BLaER1 (cell line): ENCODE measurements at regions not wholly inside any gene's neighbourhood (a gene's known extent, or its start where the extent isn't known, plus 50 kb on each side); places are given as distances from the start of the nearest gene placed in this dataset.
"Not testable (repeated sequence)": the region's sequence is repeated elsewhere in the genome, so short reads cannot be mapped to it uniquely, and the experiment has no call there.

Experiments used
- H3K27ac ChIP-seq: shearing (Covaris generic); formaldehyde crosslinking; 2 replicates; pipeline ENCODE4 v1.8.1; 2022
- H3K27me3 ChIP-seq: shearing (Covaris generic); formaldehyde crosslinking; 2 replicates; pipeline ENCODE4 v1.8.1; 2022
- H3K36me3 ChIP-seq: shearing (Covaris generic); formaldehyde crosslinking; 2 replicates; pipeline ENCODE4 v1.8.1; 2022
- H3K4me1 ChIP-seq: shearing (Covaris generic); formaldehyde crosslinking; 2 replicates; pipeline ENCODE4 v1.8.1; 2022
- H3K4me2 ChIP-seq: shearing (Covaris generic); formaldehyde crosslinking; 2 replicates; pipeline ENCODE4 v1.8.1; 2022
- H3K4me3 ChIP-seq: shearing (Covaris generic); formaldehyde crosslinking; 2 replicates; pipeline ENCODE4 v1.8.1; 2022
- H3K9ac ChIP-seq: shearing (Covaris generic); formaldehyde crosslinking; 2 replicates; pipeline ENCODE4 v1.8.1; 2022
- H3K9me3 ChIP-seq: shearing (Covaris generic); formaldehyde crosslinking; 2 replicates; pipeline ENCODE4 v1.8.1; 2022
- H4K20me1 ChIP-seq: shearing (Covaris generic); formaldehyde crosslinking; 2 replicates; pipeline ENCODE4 v1.8.1; 2022
- Cebpa-rat ChIP-seq: shearing (Covaris generic); IDR thresholded peaks from 2 replicates; pipeline ENCODE4 v1.8.1; 2022

GRCh38 chr3:10725067-10725466, 91.0 kb upstream of the SLC6A11 start:
- no peak overlapping the region for H3K4me2 ChIP-seq
- no peaks in the 10 kb centered on the region for H4K20me1 ChIP-seq
- no peaks in the 10 kb centered on the region for H3K36me3 ChIP-seq
- H3K27me3 ChIP-seq: no peaks in the 10 kb centered on the region
- TF ChIP-seq Cebpa-rat: no peak
- H3K9me3 ChIP-seq: no peaks in the 10 kb centered on the region
- no peak overlapping the region for H3K9ac ChIP-seq
- H3K27ac ChIP-seq: no peak overlapping the region
- no peak overlapping the region for H3K4me3 ChIP-seq
- H3K4me1 ChIP-seq: peaks cover 13% of the 10 kb centered on the region

GRCh38 chr3:10725846-10726245, 90.2 kb upstream of the SLC6A11 start:
- TF ChIP-seq Cebpa-rat: no peak
- Histone ChIP-seq H3K9ac (no peak overlapping the region), H3K9me3 (no peaks in the 10 kb centered on the region), H3K27me3 (no peaks in the 10 kb centered on the region), H3K27ac (no peak overlapping the region), H4K20me1 (no peaks in the 10 kb centered on the region), H3K4me2 (no peak overlapping the region), H3K36me3 (no peaks in the 10 kb centered on the region), H3K4me1 (peaks cover 13% of the 10 kb centered on the region), H3K4me3 (no peak overlapping the region)

- Histone ChIP-seq H3K9ac (no peak overlapping the region), H3K9me3 (no peaks in the 10 kb centered on the region), H3K4me1 (peaks cover 13% of the 10 kb centered on the region), H3K36me3 (no peaks in the 10 kb centered on the region), H3K4me3 (no peak overlapping the region), H3K27me3 (no peaks in the 10 kb centered on the region), H3K4me2 (no peak overlapping the region), H3K27ac (no peak overlapping the region), H4K20me1 (no peaks in the 10 kb centered on the region)
- TF ChIP-seq Cebpa-rat: no peak
Observed at GRCh38 chr3:10726787-10727186, 89.2 kb upstream of the SLC6A11 start.

- Histone ChIP-seq H3K4me1 (no peaks in the 10 kb centered on the region), H3K9me3 (peaks cover 20% of the 10 kb centered on the region), H3K27me3 (no peaks in the 10 kb centered on the region), H3K4me2 (no peak overlapping the region), H3K36me3 (no peaks in the 10 kb centered on the region), H3K4me3 (no peak overlapping the region), H3K9ac (no peak overlapping the region), H4K20me1 (no peaks in the 10 kb centered on the region), H3K27ac (no peak overlapping the region)
- no peak for TF ChIP-seq Cebpa-rat
Observed at GRCh38 chr3:10729439-10729838, 86.6 kb upstream of the SLC6A11 start.

GRCh38 chr3:10732292-10732691, 83.7 kb upstream of the SLC6A11 start:
- Histone ChIP-seq H3K36me3 (no peaks in the 10 kb centered on the region), H3K9ac (no peak overlapping the region), H3K27me3 (no peaks in the 10 kb centered on the region), H3K9me3 (peaks cover 20% of the 10 kb centered on the region), H3K4me3 (no peak overlapping the region), H4K20me1 (no peaks in the 10 kb centered on the region), H3K4me2 (no peak overlapping the region), H3K27ac (no peak overlapping the region), H3K4me1 (no peaks in the 10 kb centered on the region)
- TF ChIP-seq Cebpa-rat: no peak

- H3K9me3 ChIP-seq: peaks cover 20% of the 10 kb centered on the region
- no peaks in the 10 kb centered on the region for H4K20me1 ChIP-seq
- H3K4me3 ChIP-seq: no peak overlapping the region
- no peak overlapping the region for H3K27ac ChIP-seq
- H3K36me3 ChIP-seq: no peaks in the 10 kb centered on the region
- no peak for TF ChIP-seq Cebpa-rat
- no peak overlapping the region for H3K9ac ChIP-seq
- no peaks in the 10 kb centered on the region for H3K27me3 ChIP-seq
- H3K4me1 ChIP-seq: peaks cover 3% of the 10 kb centered on the region
- H3K4me2 ChIP-seq: no peak overlapping the region
Observed at GRCh38 chr3:10733297-10733696, 82.7 kb upstream of the SLC6A11 start.

- not testable (repeated sequence) for H3K27ac ChIP-seq, H3K9ac ChIP-seq, H3K27me3 ChIP-seq
Observed at GRCh38 chr3:10736444-10736843, 79.6 kb upstream of the SLC6A11 start.

GRCh38 chr3:10737785-10738184, 78.2 kb upstream of the SLC6A11 start:
- peaks cover 34% of the 10 kb centered on the region for H3K4me1 ChIP-seq
- peaks cover 14% of the 10 kb centered on the region for H3K9me3 ChIP-seq
- H3K27ac ChIP-seq: no peak overlapping the region
- H3K4me3 ChIP-seq: no peak overlapping the region
- H3K36me3 ChIP-seq: no peaks in the 10 kb centered on the region
- no peaks in the 10 kb centered on the region for H3K27me3 ChIP-seq
- no peaks in the 10 kb centered on the region for H4K20me1 ChIP-seq
- H3K9ac ChIP-seq: no peak overlapping the region
- H3K4me2 ChIP-seq: no peak overlapping the region
- TF ChIP-seq Cebpa-rat: no peak

More at GRCh38 chr3:10736444-10736843, 79.6 kb upstream of the SLC6A11 start:
- not testable (repeated sequence) for H3K4me3 ChIP-seq, H3K4me2 ChIP-seq, H4K20me1 ChIP-seq, H3K36me3 ChIP-seq
- peaks cover 34% of the 10 kb centered on the region for H3K4me1 ChIP-seq
- H3K9me3 ChIP-seq: peaks cover 20% of the 10 kb centered on the region

- H3K9ac ChIP-seq: 0 out of 2 replicates have a peak overlapping the region, but pooled peaks have one; percentile 40
- no peak for TF ChIP-seq Cebpa-rat
- H3K9me3 ChIP-seq: peaks cover 3% of the 10 kb centered on the region
- no peaks in the 10 kb centered on the region for H3K36me3 ChIP-seq
- H3K27ac ChIP-seq: no peak overlapping the region
- peak overlapping the region; percentile 87 for H3K4me2 ChIP-seq
- H4K20me1 ChIP-seq: no peaks in the 10 kb centered on the region
- peaks cover 34% of the 10 kb centered on the region for H3K4me1 ChIP-seq
- H3K27me3 ChIP-seq: no peaks in the 10 kb centered on the region
- peak overlapping the region; percentile 57 for H3K4me3 ChIP-seq
Observed at GRCh38 chr3:10738688-10739372, 77.2 kb upstream of the SLC6A11 start.

- Histone ChIP-seq H3K27ac (no peak overlapping the region), H4K20me1 (no peaks in the 10 kb centered on the region), H3K9me3 (no peaks in the 10 kb centered on the region), H3K4me3 (no peak overlapping the region), H3K4me2 (peak overlapping the region; percentile 87), H3K4me1 (peaks cover 34% of the 10 kb centered on the region), H3K9ac (no peak overlapping the region), H3K36me3 (no peaks in the 10 kb centered on the region), H3K27me3 (no peaks in the 10 kb centered on the region)
- TF ChIP-seq Cebpa-rat: no peak
Observed at GRCh38 chr3:10740954-10741353, 75.1 kb upstream of the SLC6A11 start.
